H1 (cell line): ENCODE measurements at regions not wholly inside any gene's neighbourhood (a gene's known extent, or its start where the extent isn't known, plus 50 kb on each side); places are given as distances from the start of the nearest gene placed in this dataset.

ENCODE experiments used
- CTCF ChIA-PET: fragments of 300-600 bp; sonication (Branson Sonifier 250); formaldehyde crosslinking; loops from one replicate; lab custom pipeline; 2021; ENCODE audit not compliant: partially characterized antibody; lab: Charles Lee
- POLR2A ChIA-PET: fragments of 300-600 bp; sonication (Branson Sonifier 250); formaldehyde crosslinking; loops from one replicate; lab custom pipeline; 2021; ENCODE audit warnings: inconsistent platforms; ENCODE audit not compliant: partially characterized antibody; lab: Charles Lee
- DNase-seq, 2 experiments: peaks; one replicate each; pipeline versions ENCODE4 v3.0.0 to v3.0.0-alpha.2; 2010 to 2022; ENCODE audit warnings: low spot score in 2 of 2, low read depth in 1 of 2, mixed read lengths in 1 of 2
- FAIRE-seq: peaks from 2 replicates; lab custom pipeline; 2011; peaks lifted over from hg19 to GRCh38; lab: Jason Lieb, UNC
- H2AFZ ChIP-seq: 2 replicates; pipeline ENCODE4 v1.8.1; 2012; ENCODE audit warnings: low read length, inconsistent platforms
- H2AK5ac ChIP-seq: 2 replicates; pipeline ENCODE4 v1.6.1; 2013; ENCODE audit warnings: low read depth, low read length
- H2BK120ac ChIP-seq: replicated peaks from 2 replicates; pipeline ENCODE3; 2013; ENCODE audit warnings: low read depth, low read length, inconsistent platforms
- H2BK12ac ChIP-seq: 2 replicates; pipeline ENCODE4 v1.6.1; 2013; ENCODE audit warnings: low read depth, low read length
- H2BK15ac ChIP-seq: 2 replicates; pipeline ENCODE4 v1.6.1; 2013; ENCODE audit warnings: low read length
- H2BK20ac ChIP-seq: 2 replicates; pipeline ENCODE4 v1.6.1; 2013; ENCODE audit warnings: low read length
- H2BK5ac ChIP-seq: 2 replicates; pipeline ENCODE4 v1.6.1; 2013; ENCODE audit warnings: low read depth, low read length
- H3K14ac ChIP-seq: 2 replicates; pipeline ENCODE4 v1.6.1; 2013; ENCODE audit warnings: inconsistent platforms; ENCODE audit not compliant: insufficient read length
- H3K18ac ChIP-seq: 2 replicates; pipeline ENCODE4 v1.6.1; 2013; ENCODE audit warnings: low read length; ENCODE audit errors: extremely low read depth
- H3K23ac ChIP-seq: 2 replicates; pipeline ENCODE4 v1.6.1; 2013; ENCODE audit warnings: inconsistent platforms; ENCODE audit not compliant: insufficient read length
- H3K23me2 ChIP-seq: 2 replicates; pipeline ENCODE4 v1.6.1; 2013; ENCODE audit warnings: low read depth, low read length
- H3K27ac ChIP-seq: 2 replicates; pipeline ENCODE4 v1.6.1; 2011; ENCODE audit warnings: low read depth, low read length, inconsistent platforms
- H3K27me3 ChIP-seq, 4 experiments: replicated peaks in 1 of 4; 1 replicate in 1 of 4; 2 replicates in 3 of 4; pipeline versions ENCODE4 v1.6.1 to v1.8.1; 2011 to 2013; ENCODE audit warnings: low read length in 3 of 4, mild to moderate bottlenecking in 3 of 4, inconsistent platforms in 2 of 4, mixed read lengths in 2 of 4, moderate library complexity in 1 of 4; ENCODE audit not compliant: control insufficient read depth in 3 of 4, insufficient read depth in 3 of 4; ENCODE audit errors: extremely low read depth in 1 of 4
- H3K36me3 ChIP-seq, 4 experiments: 2 replicates each; pipeline versions ENCODE4 v1.6.1 to v1.8.1; 2011 to 2013; ENCODE audit warnings: mild to moderate bottlenecking in 4 of 4, low read length in 3 of 4, moderate library complexity in 2 of 4, control low read depth in 1 of 4, inconsistent platforms in 1 of 4; ENCODE audit not compliant: insufficient read depth in 4 of 4, control insufficient read depth in 2 of 4
- H3K4ac ChIP-seq: replicated peaks from 2 replicates; pipeline ENCODE3; 2013; ENCODE audit warnings: low read length, low read depth, mixed read lengths, inconsistent platforms; ENCODE audit not compliant: insufficient read length
- H3K4me1 ChIP-seq, 4 experiments: replicated peaks in 1 of 4; 1 replicate in 1 of 4; 2 replicates in 3 of 4; pipeline versions ENCODE4 v1.6.1 to v1.8.1; 2011 to 2013; ENCODE audit warnings: low read length in 3 of 4, inconsistent platforms in 2 of 4, mixed read lengths in 1 of 4; ENCODE audit not compliant: insufficient read depth in 4 of 4, control insufficient read depth in 3 of 4
- H3K4me2 ChIP-seq, 2 experiments: 2 replicates each; pipeline versions ENCODE4 v1.6.1 to v1.8.1; 2011 to 2013; ENCODE audit warnings: low read depth in 2 of 2, low read length in 2 of 2, control low read depth in 1 of 2, inconsistent platforms in 1 of 2, mild to moderate bottlenecking in 1 of 2; ENCODE audit not compliant: insufficient read depth in 1 of 2
- H3K4me3 ChIP-seq, 4 experiments: fragments of 200-600, 300-600 bp in 1 of 4; sonication (generic), shearing (Covaris generic), sonication (Bioruptor Twin) in 1 of 4; 2 replicates each; pipeline versions ENCODE4 v1.5.1 to v1.8.1; 2011 to 2016; ENCODE audit warnings: low read length in 4 of 4, low read depth in 3 of 4, control low read depth in 2 of 4, inconsistent platforms in 2 of 4, mild to moderate bottlenecking in 2 of 4, mixed read lengths in 1 of 4, moderate library complexity in 1 of 4; ENCODE audit not compliant: insufficient read depth in 2 of 4; ENCODE audit errors: extremely low read depth in 1 of 4
- H3K56ac ChIP-seq: replicated peaks from 2 replicates; pipeline ENCODE3; 2013; ENCODE audit warnings: low read depth, mild to moderate bottlenecking, mixed read lengths, low read length, inconsistent platforms; ENCODE audit not compliant: insufficient read length
- H3K79me1 ChIP-seq: 2 replicates; pipeline ENCODE4 v1.6.1; 2013; ENCODE audit warnings: low read depth, low read length, control low read depth
- H3K79me2 ChIP-seq, 2 experiments: 2 replicates each; pipeline versions ENCODE4 v1.6.1 to v1.8.1; 2012 to 2013; ENCODE audit warnings: low read length in 2 of 2, mild to moderate bottlenecking in 2 of 2, inconsistent platforms in 1 of 2; ENCODE audit not compliant: insufficient read depth in 2 of 2, control insufficient read depth in 1 of 2
- H3K9ac ChIP-seq, 4 experiments: replicated peaks in 1 of 4; 1 replicate in 1 of 4; 2 replicates in 3 of 4; pipeline versions ENCODE4 v1.6.1 to v1.8.1; 2011 to 2013; ENCODE audit warnings: low read depth in 3 of 4, low read length in 3 of 4, control low read depth in 2 of 4, mild to moderate bottlenecking in 2 of 4, moderate library complexity in 2 of 4, inconsistent platforms in 1 of 4; ENCODE audit errors: extremely low read depth in 1 of 4
- H3K9me3 ChIP-seq, 2 experiments: 2 replicates each; pipeline versions ENCODE4 v1.6.1 to v1.8.1; 2012 to 2013; ENCODE audit warnings: mild to moderate bottlenecking in 2 of 2, moderate library complexity in 2 of 2, control low read depth in 1 of 2, inconsistent platforms in 1 of 2, low read depth in 1 of 2, low read length in 1 of 2, mixed read lengths in 1 of 2; ENCODE audit not compliant: insufficient read depth in 2 of 2
- H4K20me1 ChIP-seq, 2 experiments: replicated peaks in 1 of 2; 2 replicates each; pipeline versions ENCODE3 to v1.8.1; 2011 to 2013; ENCODE audit warnings: inconsistent platforms in 2 of 2, low read length in 2 of 2, mild to moderate bottlenecking in 1 of 2; ENCODE audit not compliant: insufficient read depth in 2 of 2, control insufficient read depth in 1 of 2
- H4K5ac ChIP-seq: 2 replicates; pipeline ENCODE4 v1.6.1; 2013; ENCODE audit warnings: low read length, low read depth, mixed read lengths, inconsistent platforms; ENCODE audit not compliant: insufficient read length
- H4K8ac ChIP-seq: 2 replicates; pipeline ENCODE4 v1.8.0; 2013; ENCODE audit warnings: mild to moderate bottlenecking, moderate library complexity, low read length, inconsistent platforms; ENCODE audit not compliant: insufficient read depth; ENCODE audit errors: extremely low read depth
- H4K91ac ChIP-seq: replicated peaks from 2 replicates; pipeline ENCODE3; 2013; ENCODE audit warnings: low read length, mixed read lengths, inconsistent platforms; ENCODE audit not compliant: insufficient read length
- KDM1A ChIP-seq: fragments of 200-600, 300-600 bp; sonication (generic); IDR thresholded peaks from 2 replicates; pipeline ENCODE4 v1.7.1; 2016; ENCODE audit warnings: mild to moderate bottlenecking, low read length, borderline replicate concordance
- POLR2A ChIP-seq, 2 experiments: IDR thresholded peaks; 1 replicate in 1 of 2; 2 replicates in 1 of 2; pipeline ENCODE4 v1.6.1; 2011; ENCODE audit warnings: low read depth in 2 of 2, low read length in 2 of 2, mild to moderate bottlenecking in 2 of 2; ENCODE audit errors: control extremely low read depth in 1 of 2
- SAP30 ChIP-seq: fragments of 300-600 bp; sonication (generic); IDR thresholded peaks from 2 replicates; pipeline ENCODE4 v1.7.1; 2012; ENCODE audit warnings: low read length, moderate library complexity, mild to moderate bottlenecking, inconsistent platforms; ENCODE audit not compliant: insufficient read depth, insufficient replicate concordance
- SP4 ChIP-seq: IDR thresholded peaks from 2 replicates; pipeline ENCODE4 v1.6.1; 2012; ENCODE audit warnings: low read length, inconsistent platforms
- SRF ChIP-seq: IDR thresholded peaks from 2 replicates; pipeline ENCODE4 v1.6.1; 2011; ENCODE audit warnings: mild to moderate bottlenecking, low read depth, low read length, moderate library complexity
- SUZ12 ChIP-seq: fragments of 200-600 bp; sonication (generic); IDR thresholded peaks from 2 replicates; pipeline ENCODE4 v1.6.1; 2012; ENCODE audit warnings: mild to moderate bottlenecking, inconsistent platforms, low read length, moderate library complexity, mixed read lengths
- WGBS, 2 experiments: shearing (Covaris generic) in 1 of 2; methylation state at CpG; one replicate each; pipeline versions ENCODE4 v1.1.6 to v1.1.7; 2013 to 2015; ENCODE audit warnings: low lambda C conversion rate in 2 of 2, mixed read lengths in 2 of 2, inconsistent platforms in 1 of 2, low coverage in 1 of 2, missing lambda C conversion rate in 1 of 2; ENCODE audit not compliant: insufficient replicate concordance in 2 of 2, insufficient coverage in 1 of 2, insufficient read length in 1 of 2; ENCODE audit errors: extremely low coverage in 1 of 2, missing lambda C conversion rate in 1 of 2; 5-methylcytosine and 5-hydroxymethylcytosine counted together
- TF ChIP-seq, protein P1 (sequence below): IDR thresholded peaks from 2 replicates; pipeline ENCODE4 v1.6.1; 2011; ENCODE audit warnings: low read length, improper control_type of control experiment

DNA sequence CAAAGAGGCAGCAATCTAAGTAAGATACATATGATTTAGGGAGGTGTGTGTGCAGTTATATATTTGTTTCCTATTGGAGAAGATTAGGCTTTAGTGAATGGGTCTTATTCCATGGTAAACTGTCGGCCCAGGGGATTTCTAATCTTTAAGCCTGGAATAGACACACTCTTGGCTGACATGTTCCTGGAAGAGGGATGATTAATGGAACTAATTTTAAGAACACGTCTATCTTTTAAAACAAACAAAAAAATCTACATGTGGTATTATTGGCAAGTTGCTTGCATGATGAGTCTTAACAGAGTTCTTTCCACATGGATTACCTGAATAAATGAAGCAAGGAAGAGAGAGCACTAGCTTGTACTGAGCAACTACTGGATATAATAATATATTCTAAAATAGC, 114.2 kb upstream of the NT5C1B start:
- no peak for FAIRE-seq
- Histone ChIP-seq H3K23me2 (no peaks in the 10 kb centered on the region), H3K27ac (no peak overlapping the region), H3K27me3 (no peaks in the 10 kb centered on the region), H3K79me2 (no peaks in the 10 kb centered on the region), H4K8ac (no peak overlapping the region), H3K36me3 (no peaks in the 10 kb centered on the region), H2AK5ac (no peak overlapping the region), H2BK5ac (no peak overlapping the region), H3K9me3 (no peaks in the 10 kb centered on the region), H3K4me2 (no peak overlapping the region), H2AFZ (no peak overlapping the region), H2BK12ac (no peak overlapping the region), H4K5ac (no peak overlapping the region), H3K79me1 (no peaks in the 10 kb centered on the region), H4K91ac (no peak overlapping the region), H3K4me3 (no peak overlapping the region), H3K4ac (no peak overlapping the region), H2BK15ac (no peak overlapping the region), H3K23ac (no peak overlapping the region), H3K56ac (no peak overlapping the region), H4K20me1 (no peaks in the 10 kb centered on the region), H3K18ac (no peak overlapping the region), H3K4me1 (no peaks in the 10 kb centered on the region), H3K9ac (no peak overlapping the region), H2BK20ac (no peak overlapping the region), H3K14ac (no peak overlapping the region), H2BK120ac (no peak overlapping the region)
- TF ChIP-seq, protein P1, sequence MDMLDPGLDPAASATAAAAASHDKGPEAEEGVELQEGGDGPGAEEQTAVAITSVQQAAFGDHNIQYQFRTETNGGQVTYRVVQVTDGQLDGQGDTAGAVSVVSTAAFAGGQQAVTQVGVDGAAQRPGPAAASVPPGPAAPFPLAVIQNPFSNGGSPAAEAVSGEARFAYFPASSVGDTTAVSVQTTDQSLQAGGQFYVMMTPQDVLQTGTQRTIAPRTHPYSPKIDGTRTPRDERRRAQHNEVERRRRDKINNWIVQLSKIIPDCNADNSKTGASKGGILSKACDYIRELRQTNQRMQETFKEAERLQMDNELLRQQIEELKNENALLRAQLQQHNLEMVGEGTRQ = no peak
- no peak for TF ChIP-seq KDM1A
- TF ChIP-seq SRF = no peak
- no peak for TF ChIP-seq SP4
- no peak for TF ChIP-seq SAP30
- TF ChIP-seq SUZ12 = no peak
- TF ChIP-seq POLR2A (IDR thresholded peaks at IDR 0.05; ENCODE audit: control extremely low read depth in 1 of 2, low read depth in 2 of 2, low read length in 2 of 2) = no peak
- CTCF ChIA-PET = interaction anchor here (0.6 to 4.2 kb wide), 3 partner anchors 13 to 301 kb away, joined by 3 to 23 read pairs (median 3); no protein-coding TSS in a partner anchor
- 91% methylated on average over 2 of the region's 2 CpGs; no CpG with 5 or more reads in 1 of the 2 experiments for WGBS, 2 experiments
- no peak for DNase-seq
- POLR2A ChIA-PET = no interaction called here
